Upper lobe of right lung (tissue), 1 donor: ENCODE measurements at regions not wholly inside any gene's neighbourhood (a gene's known extent, or its start where the extent isn't known, plus 50 kb on each side); places are given as distances from the start of the nearest gene placed in this dataset.
"Not testable (repeated sequence)": the region's sequence is repeated elsewhere in the genome, so short reads cannot be mapped to it uniquely, and the experiment has no call there.

Experiments used
- ATAC-seq: fragments of 200-7000 bp; cut with Tn5 transposase; one replicate; pipeline ENCODE4 v1.9.1; 2020; ENCODE audit warnings: mild to moderate bottlenecking, moderate library complexity
- DNase-seq: peaks from one replicate; pipeline ENCODE4 v3.0.0-alpha.2; 2020
- H3K27ac ChIP-seq: fragments of 200-600 bp; one replicate; pipeline ENCODE4 v1.8.0; 2022
- H3K27me3 ChIP-seq: fragments of 200-600 bp; one replicate; pipeline ENCODE4 v1.8.0; 2022; ENCODE audit warnings: mild to moderate bottlenecking
- H3K36me3 ChIP-seq: fragments of 200-600 bp; one replicate; pipeline ENCODE4 v1.8.0; 2022
- H3K4me1 ChIP-seq: fragments of 200-600 bp; one replicate; pipeline ENCODE4 v1.8.0; 2022
- H3K4me3 ChIP-seq: fragments of 200-600 bp; one replicate; pipeline ENCODE4 v1.8.0; 2022; ENCODE audit warnings: mild to moderate bottlenecking
- H3K9me3 ChIP-seq: fragments of 200-600 bp; one replicate; pipeline ENCODE4 v1.8.0; 2022
- CTCF ChIP-seq: fragments of 200-600 bp; IDR thresholded peaks from one replicate; pipeline ENCODE4 v1.8.0; 2022; ENCODE audit warnings: antibody characterized with exemption
- intact Hi-C: fragments of 100-400 bp; cut with DNase I; formaldehyde crosslinking; loops from one replicate; pipeline ENCODE4 v1.11.0; 2022
- donor health status: DM: no; HTN: yes; CAD: no; lungs with severe emphysema.

DNA sequence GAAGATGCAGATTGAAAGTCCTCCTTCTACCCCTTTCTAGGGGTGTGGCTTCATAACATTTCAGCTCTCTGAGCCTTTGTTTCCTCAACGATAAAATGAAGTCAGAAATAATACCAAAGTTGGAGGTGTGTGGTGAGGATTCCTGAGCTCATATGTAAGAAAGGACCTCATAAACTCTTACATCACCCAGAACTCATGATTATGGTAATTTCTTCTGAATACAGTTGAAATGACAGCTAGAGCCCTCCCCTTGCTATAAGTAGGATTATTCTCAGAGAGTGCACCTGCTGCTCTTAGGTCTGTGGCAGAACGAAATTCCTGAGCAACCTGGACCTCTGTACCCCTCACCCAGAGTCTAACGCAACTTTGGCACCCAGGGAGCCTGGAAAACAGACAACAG lies 291.4 kb upstream of the KLF4 start:
- Histone ChIP-seq H3K36me3 (no peaks in the 10 kb centered on the region), H3K4me1 (no peaks in the 10 kb centered on the region), H3K4me3 (no peak overlapping the region), H3K9me3 (no peaks in the 10 kb centered on the region), H3K27ac (no peak overlapping the region), H3K27me3 (no peaks in the 10 kb centered on the region)
- no peak for ATAC-seq
- DNase-seq = no peak
- intact Hi-C loops = no loop called here
- no peak for TF ChIP-seq CTCF

DNA sequence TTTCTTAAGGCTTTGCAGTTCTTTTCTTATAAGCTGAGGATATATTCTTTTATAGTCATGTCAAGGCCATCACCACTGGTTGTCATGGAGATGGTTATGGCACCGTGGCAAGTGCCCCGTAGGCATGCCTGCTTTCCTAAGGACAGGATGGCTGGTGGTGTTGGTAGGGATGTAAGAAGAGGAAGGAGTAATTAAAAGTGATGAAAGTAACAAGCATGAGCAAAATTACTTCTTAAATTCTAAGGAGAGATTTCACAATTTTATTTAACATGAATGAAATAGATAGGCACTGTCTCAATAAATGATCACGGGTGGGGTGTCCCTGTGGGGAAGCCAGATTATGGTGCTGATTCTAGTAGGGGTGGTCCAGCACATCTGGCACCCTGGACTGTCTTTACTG lies 290.2 kb upstream of the KLF4 start:
- TF ChIP-seq CTCF = no peak
- Histone ChIP-seq H3K27ac (no peak overlapping the region), H3K4me1 (no peaks in the 10 kb centered on the region), H3K9me3 (no peaks in the 10 kb centered on the region), H3K27me3 (no peaks in the 10 kb centered on the region), H3K4me3 (no peak overlapping the region), H3K36me3 (no peaks in the 10 kb centered on the region)
- DNase-seq (no peak), ATAC-seq (peak; percentile 41)
- intact Hi-C loops = no loop called here

GRCh38 chr9:107778661-107779060 lies 289.1 kb upstream of the KLF4 start:
- H3K4me1 ChIP-seq = no peaks in the 10 kb centered on the region
- ATAC-seq = no peak
- no peak for TF ChIP-seq CTCF
- no peak overlapping the region for H3K27ac ChIP-seq
- no peak for DNase-seq
- no peak overlapping the region for H3K4me3 ChIP-seq
- no peaks in the 10 kb centered on the region for H3K9me3 ChIP-seq
- no peaks in the 10 kb centered on the region for H3K36me3 ChIP-seq
- H3K27me3 ChIP-seq = no peaks in the 10 kb centered on the region
- intact Hi-C loops = no loop called here

DNA sequence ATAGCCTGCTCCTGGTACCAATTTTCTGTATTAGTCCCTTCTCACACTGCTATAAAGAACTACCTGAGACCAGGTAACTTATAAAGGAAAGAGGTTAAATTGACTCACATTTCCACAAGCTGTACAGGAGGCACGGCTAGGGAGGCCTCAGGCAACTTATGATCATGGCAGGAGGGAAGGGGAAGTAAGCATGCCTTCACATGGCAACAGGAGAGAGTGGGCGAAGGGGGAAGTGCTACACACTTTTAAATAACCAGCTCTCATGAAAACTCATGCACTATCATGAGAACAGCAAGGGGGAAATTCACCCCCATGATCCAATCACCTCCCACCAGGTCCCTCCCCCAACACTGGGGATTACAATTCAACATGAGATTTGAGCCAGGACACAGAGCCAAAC lies 284.5 kb upstream of the KLF4 start:
- intact Hi-C loops = not testable (repeated sequence)

DNA sequence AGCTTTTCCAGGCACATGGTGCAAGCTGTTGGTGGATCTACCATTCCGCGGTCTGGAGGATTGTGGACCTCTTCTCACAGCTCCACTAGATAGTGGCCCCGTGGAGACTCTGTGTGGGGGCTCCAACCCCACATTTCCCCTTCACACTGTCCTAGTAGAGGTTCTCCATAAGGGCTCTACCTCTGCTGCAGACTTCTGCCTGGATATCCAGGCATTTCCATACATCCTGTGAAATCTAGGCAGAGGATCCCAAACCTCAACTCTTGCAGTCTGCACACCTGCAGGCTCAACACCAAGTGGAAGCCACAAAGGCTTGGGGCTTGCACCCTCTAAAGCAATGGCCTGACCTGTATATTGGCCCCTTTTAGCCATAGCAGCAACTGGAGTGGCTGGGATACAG lies 283.4 kb upstream of the KLF4 start:
- Histone ChIP-seq H3K36me3 (no peaks in the 10 kb centered on the region), H3K4me3 (no peak overlapping the region), H3K9me3 (no peaks in the 10 kb centered on the region), H3K27me3 (no peaks in the 10 kb centered on the region), H3K4me1 (no peaks in the 10 kb centered on the region), H3K27ac (no peak overlapping the region)
- ATAC-seq (no peak), DNase-seq (no peak)
- intact Hi-C loops = no loop called here
- no peak for TF ChIP-seq CTCF

More for the DNA sequence above, 284.5 kb upstream of the KLF4 start:
- not testable (repeated sequence) for H3K27ac ChIP-seq, H3K4me3 ChIP-seq, DNase-seq, H3K36me3 ChIP-seq, H3K27me3 ChIP-seq, H3K9me3 ChIP-seq, H3K4me1 ChIP-seq
- peak; percentile 92 for ATAC-seq

DNA sequence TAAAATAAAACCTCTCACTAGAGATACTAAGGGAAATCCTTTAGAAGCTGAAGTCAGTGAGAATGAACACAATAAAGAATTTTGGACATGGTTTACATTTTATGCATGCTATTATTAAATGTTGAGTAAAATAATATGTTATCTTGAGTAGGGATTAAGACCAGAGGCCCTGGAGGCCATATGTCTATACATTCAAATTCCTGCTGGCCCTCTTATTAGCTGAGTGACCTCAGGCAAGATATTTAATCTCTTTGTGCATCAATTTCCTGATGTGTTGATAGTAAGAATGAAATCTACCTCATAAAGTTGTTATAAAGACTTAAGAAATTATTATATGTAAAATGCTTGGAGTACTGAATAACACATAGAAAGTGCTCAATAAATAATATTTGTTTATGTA lies 281.1 kb upstream of the KLF4 start:
- TF ChIP-seq CTCF = no peak

More for the DNA sequence above, 281.1 kb upstream of the KLF4 start:
- Histone ChIP-seq H3K27ac (no peak overlapping the region), H3K27me3 (no peaks in the 10 kb centered on the region), H3K4me1 (no peaks in the 10 kb centered on the region), H3K36me3 (no peaks in the 10 kb centered on the region), H3K4me3 (no peak overlapping the region), H3K9me3 (no peaks in the 10 kb centered on the region)
- intact Hi-C loops = no loop called here
- DNase-seq (no peak), ATAC-seq (no peak)
